ENCODE measurements at regions not wholly inside any gene's neighbourhood (a gene's known extent, or its start where the extent isn't known, plus 50 kb on each side); places are given as distances from the start of the nearest gene placed in this dataset.

GRCh38 chr9:108219664-108220063 is 636.1 kb downstream of the ACTL7B start:
- no peaks in the 10 kb centered on the region for H3K36me3 ChIP-seq (ENCODE audit: insufficient read depth, insufficient read length, low read length)
- no peak overlapping the region for H3K9ac ChIP-seq (ENCODE audit: insufficient read length, low read depth)
- H3K4me1 ChIP-seq (ENCODE audit: insufficient read depth, insufficient read length), result no peaks in the 10 kb centered on the region
- DNase-seq (ENCODE audit: low read depth, low spot score), result no peak
- H3K9me3 ChIP-seq (ENCODE audit: insufficient read depth, low read length), result no peaks in the 10 kb centered on the region
- TF ChIP-seq ZNF274 (IDR thresholded peaks at IDR 0.05; ENCODE audit: low read depth, low read length) (no peak), YY1 (IDR thresholded peaks at IDR 0.05; ENCODE audit: insufficient read depth, insufficient read length) (no peak), SUZ12 (IDR thresholded peaks at IDR 0.05; ENCODE audit: extremely low read depth, insufficient read depth, insufficient read length) (no peak)
- H3K27me3 ChIP-seq (ENCODE audit: insufficient read depth, insufficient read length), result no peaks in the 10 kb centered on the region
- no peak overlapping the region for H3K4me3 ChIP-seq (ENCODE audit: insufficient read length, low read depth)

GRCh38 chr9:108217431-108218349 is 638.1 kb downstream of the ACTL7B start:
- H3K4me3 ChIP-seq (ENCODE audit: insufficient read length, low read depth), result no peak overlapping the region
- H3K9ac ChIP-seq (ENCODE audit: insufficient read length, low read depth), result no peak overlapping the region
- H3K36me3 ChIP-seq (ENCODE audit: insufficient read depth, insufficient read length, low read length), result no peaks in the 10 kb centered on the region
- H3K27me3 ChIP-seq (ENCODE audit: insufficient read depth, insufficient read length), result no peaks in the 10 kb centered on the region
- H3K4me1 ChIP-seq (ENCODE audit: insufficient read depth, insufficient read length), result no peaks in the 10 kb centered on the region
- TF ChIP-seq YY1 (IDR thresholded peaks at IDR 0.05; ENCODE audit: insufficient read depth, insufficient read length) (no peak), SUZ12 (IDR thresholded peaks at IDR 0.05; ENCODE audit: extremely low read depth, insufficient read depth, insufficient read length) (no peak), ZNF274 (IDR thresholded peaks at IDR 0.05; ENCODE audit: low read depth, low read length) (no peak)
- H3K9me3 ChIP-seq (ENCODE audit: insufficient read depth, low read length), result no peaks in the 10 kb centered on the region
- DNase-seq (ENCODE audit: low read depth, low spot score), result no peak

- Histone ChIP-seq H3K36me3 (ENCODE audit: insufficient read depth, insufficient read length, low read length) (no peaks in the 10 kb centered on the region), H3K4me3 (ENCODE audit: insufficient read length, low read depth) (no peak overlapping the region), H3K4me1 (ENCODE audit: insufficient read depth, insufficient read length) (no peaks in the 10 kb centered on the region), H3K27me3 (ENCODE audit: insufficient read depth, insufficient read length) (no peaks in the 10 kb centered on the region), H3K9me3 (ENCODE audit: insufficient read depth, low read length) (no peaks in the 10 kb centered on the region), H3K9ac (ENCODE audit: insufficient read length, low read depth) (no peak overlapping the region)
- DNase-seq (ENCODE audit: low read depth, low spot score), result no peak
- TF ChIP-seq ZNF274 (IDR thresholded peaks at IDR 0.05; ENCODE audit: low read depth, low read length), result no peak
- no peak for TF ChIP-seq SUZ12 (IDR thresholded peaks at IDR 0.05; ENCODE audit: extremely low read depth, insufficient read depth, insufficient read length)
- no peak for TF ChIP-seq YY1 (IDR thresholded peaks at IDR 0.05; ENCODE audit: insufficient read depth, insufficient read length)
Observed at GRCh38 chr9:108213511-108213910, 642.3 kb downstream of the ACTL7B start.

GRCh38 chr9:108212184-108212583 is 643.6 kb downstream of the ACTL7B start:
- no peaks in the 10 kb centered on the region for H3K27me3 ChIP-seq (ENCODE audit: insufficient read depth, insufficient read length)
- H3K4me1 ChIP-seq (ENCODE audit: insufficient read depth, insufficient read length), result no peaks in the 10 kb centered on the region
- H3K4me3 ChIP-seq (ENCODE audit: insufficient read length, low read depth), result no peak overlapping the region
- TF ChIP-seq YY1 (IDR thresholded peaks at IDR 0.05; ENCODE audit: insufficient read depth, insufficient read length) (no peak), ZNF274 (IDR thresholded peaks at IDR 0.05; ENCODE audit: low read depth, low read length) (no peak), SUZ12 (IDR thresholded peaks at IDR 0.05; ENCODE audit: extremely low read depth, insufficient read depth, insufficient read length) (no peak)
- DNase-seq (ENCODE audit: low read depth, low spot score), result no peak
- no peaks in the 10 kb centered on the region for H3K9me3 ChIP-seq (ENCODE audit: insufficient read depth, low read length)
- H3K9ac ChIP-seq (ENCODE audit: insufficient read length, low read depth), result no peak overlapping the region
- H3K36me3 ChIP-seq (ENCODE audit: insufficient read depth, insufficient read length, low read length), result no peaks in the 10 kb centered on the region

- no peaks in the 10 kb centered on the region for H3K27me3 ChIP-seq (ENCODE audit: insufficient read depth, insufficient read length)
- H3K4me3 ChIP-seq (ENCODE audit: insufficient read length, low read depth), result no peak overlapping the region
- no peaks in the 10 kb centered on the region for H3K9me3 ChIP-seq (ENCODE audit: insufficient read depth, low read length)
- no peaks in the 10 kb centered on the region for H3K4me1 ChIP-seq (ENCODE audit: insufficient read depth, insufficient read length)
- no peaks in the 10 kb centered on the region for H3K36me3 ChIP-seq (ENCODE audit: insufficient read depth, insufficient read length, low read length)
- no peak overlapping the region for H3K9ac ChIP-seq (ENCODE audit: insufficient read length, low read depth)
- TF ChIP-seq ZNF274 (IDR thresholded peaks at IDR 0.05; ENCODE audit: low read depth, low read length), result no peak
- TF ChIP-seq SUZ12 (IDR thresholded peaks at IDR 0.05; ENCODE audit: extremely low read depth, insufficient read depth, insufficient read length), result no peak
- no peak for TF ChIP-seq YY1 (IDR thresholded peaks at IDR 0.05; ENCODE audit: insufficient read depth, insufficient read length)
- DNase-seq (ENCODE audit: low read depth, low spot score), result no peak
Observed at GRCh38 chr9:108211411-108211955, 644.3 kb downstream of the ACTL7B start.

GRCh38 chr9:108209132-108209685 is 646.6 kb downstream of the ACTL7B start:
- Histone ChIP-seq H3K9ac (ENCODE audit: insufficient read length, low read depth) (no peak overlapping the region), H3K4me1 (ENCODE audit: insufficient read depth, insufficient read length) (no peaks in the 10 kb centered on the region), H3K4me3 (ENCODE audit: insufficient read length, low read depth) (no peak overlapping the region), H3K36me3 (ENCODE audit: insufficient read depth, insufficient read length, low read length) (no peaks in the 10 kb centered on the region), H3K9me3 (ENCODE audit: insufficient read depth, low read length) (no peaks in the 10 kb centered on the region), H3K27me3 (ENCODE audit: insufficient read depth, insufficient read length) (no peaks in the 10 kb centered on the region)
- DNase-seq (ENCODE audit: low read depth, low spot score), result no peak
- TF ChIP-seq YY1 (IDR thresholded peaks at IDR 0.05; ENCODE audit: insufficient read depth, insufficient read length), result no peak
- no peak for TF ChIP-seq SUZ12 (IDR thresholded peaks at IDR 0.05; ENCODE audit: extremely low read depth, insufficient read depth, insufficient read length)
- TF ChIP-seq ZNF274 (IDR thresholded peaks at IDR 0.05; ENCODE audit: low read depth, low read length), result no peak

GRCh38 chr9:108207561-108208165 is 648.1 kb downstream of the ACTL7B start:
- DNase-seq (ENCODE audit: low read depth, low spot score), result no peak
- Histone ChIP-seq H3K4me1 (ENCODE audit: insufficient read depth, insufficient read length) (no peaks in the 10 kb centered on the region), H3K27me3 (ENCODE audit: insufficient read depth, insufficient read length) (no peaks in the 10 kb centered on the region), H3K9ac (ENCODE audit: insufficient read length, low read depth) (no peak overlapping the region), H3K9me3 (ENCODE audit: insufficient read depth, low read length) (no peaks in the 10 kb centered on the region), H3K36me3 (ENCODE audit: insufficient read depth, insufficient read length, low read length) (no peaks in the 10 kb centered on the region), H3K4me3 (ENCODE audit: insufficient read length, low read depth) (no peak overlapping the region)
- TF ChIP-seq YY1 (IDR thresholded peaks at IDR 0.05; ENCODE audit: insufficient read depth, insufficient read length), result no peak
- TF ChIP-seq ZNF274 (IDR thresholded peaks at IDR 0.05; ENCODE audit: low read depth, low read length), result no peak
- no peak for TF ChIP-seq SUZ12 (IDR thresholded peaks at IDR 0.05; ENCODE audit: extremely low read depth, insufficient read depth, insufficient read length)

Measured in NT2/D1 (cell line).